HG03135 (cell line): ENCODE measurements at regions not wholly inside any gene's neighbourhood (a gene's known extent, or its start where the extent isn't known, plus 50 kb on each side); places are given as distances from the start of the nearest gene placed in this dataset.
A peak's percentile ranks its signal among the peaks of the same experiment; 100 is the strongest.

ENCODE experiments used
- ATAC-seq: cut with Tn5 transposase; IDR thresholded peaks from one replicate; pipeline ENCODE4 v1.9.1; 2021; ENCODE audit warnings: mild to moderate bottlenecking, moderate library complexity; ENCODE audit not compliant: unreplicated experiment

DNA sequence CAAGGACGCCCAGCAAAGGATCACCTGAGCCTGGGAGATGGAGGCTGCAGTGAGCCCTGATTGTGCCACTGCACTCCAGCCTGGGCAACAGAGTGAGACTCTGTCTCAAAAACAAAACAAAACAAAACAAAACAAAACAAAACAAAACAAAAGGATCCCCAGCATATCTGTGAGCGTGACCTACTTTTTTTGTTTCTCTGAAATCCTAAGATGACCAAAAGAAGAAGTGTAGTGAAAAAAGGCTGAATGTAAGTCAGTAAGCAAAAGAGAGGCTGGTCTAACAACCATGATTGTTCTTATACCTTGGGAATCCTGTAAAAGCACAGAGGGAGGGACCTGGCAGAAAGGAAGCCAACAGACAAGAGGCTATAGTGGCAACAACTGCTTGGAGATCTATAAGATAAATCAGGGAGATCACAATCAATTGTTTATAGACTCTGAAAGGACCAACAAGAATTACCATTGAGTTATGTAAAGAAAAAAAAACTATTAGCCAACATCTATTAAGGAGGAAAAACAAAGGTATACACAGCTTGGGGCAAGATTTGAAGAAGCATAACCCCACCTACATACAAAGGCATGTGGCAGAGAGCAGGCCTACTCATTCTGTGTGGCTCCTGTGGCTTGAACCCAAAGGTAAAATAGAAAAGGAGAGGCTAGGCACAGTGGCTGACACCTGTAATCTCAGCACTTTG, 255.2 kb upstream of the KLF14 start:
- no peak for ATAC-seq

DNA sequence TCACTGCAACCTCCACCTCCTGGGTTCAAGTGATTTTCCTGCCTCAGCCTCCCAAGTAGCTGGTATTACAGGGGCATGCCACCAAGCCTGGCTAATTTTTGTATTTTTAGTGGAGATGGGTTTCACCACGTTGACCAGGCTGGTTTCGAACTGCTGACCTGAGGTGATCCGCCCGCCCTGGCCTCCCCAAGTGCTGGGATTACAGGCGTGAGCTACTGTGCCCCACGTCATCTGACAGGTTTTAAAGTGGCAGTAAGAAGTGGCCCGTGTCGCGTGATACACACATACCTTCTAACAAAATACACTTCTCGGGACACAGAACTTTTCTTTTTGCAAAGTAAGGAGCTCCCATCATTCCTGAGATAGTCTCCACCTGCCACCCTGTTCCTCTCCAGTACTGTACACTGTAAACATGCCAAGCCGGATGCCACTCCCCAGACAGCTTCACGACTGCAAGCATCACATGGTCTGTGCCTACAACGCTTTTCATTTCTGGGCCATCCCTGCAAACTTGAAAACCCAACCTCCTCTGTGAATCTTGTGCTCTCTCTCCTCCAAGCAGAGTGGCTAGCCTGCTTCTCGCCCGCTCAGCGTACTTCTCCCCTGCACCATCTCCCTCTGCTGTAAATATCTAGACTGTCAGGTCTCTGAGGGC, 256.3 kb upstream of the KLF14 start:
- no peak for ATAC-seq

DNA sequence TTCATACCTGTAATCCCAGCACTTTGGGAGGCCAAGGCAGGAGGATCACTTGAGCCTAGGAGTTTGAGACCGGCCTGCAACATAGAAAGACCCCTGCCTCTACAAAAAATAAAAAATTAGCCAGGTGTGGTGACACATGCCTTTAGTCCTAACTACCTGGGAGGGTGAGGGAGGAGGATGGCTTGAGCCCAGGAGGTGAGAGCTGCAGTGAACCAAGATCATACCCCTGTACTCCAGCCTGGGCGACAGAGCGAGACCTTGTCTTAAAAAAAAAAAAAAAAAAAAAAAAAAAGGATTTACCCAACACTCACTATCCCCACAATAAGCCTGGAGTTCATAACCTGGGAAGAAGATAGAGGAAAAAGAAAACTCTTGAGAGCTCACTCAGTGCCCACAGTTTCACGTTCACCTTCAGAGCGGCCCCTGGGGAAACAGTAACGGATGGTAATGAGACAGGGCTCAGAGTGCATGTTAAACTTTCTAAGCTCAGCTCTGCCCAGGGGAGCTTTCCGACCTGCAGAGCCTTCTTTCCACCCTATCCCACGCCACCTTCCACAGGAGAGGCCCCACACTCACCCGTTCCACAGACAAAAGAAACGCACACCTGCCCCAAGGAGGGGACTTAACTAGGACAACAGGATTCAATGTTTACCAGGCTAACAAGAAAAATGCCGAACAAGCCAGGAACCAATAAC, 259.8 kb upstream of the KLF14 start:
- ATAC-seq: no peak

DNA sequence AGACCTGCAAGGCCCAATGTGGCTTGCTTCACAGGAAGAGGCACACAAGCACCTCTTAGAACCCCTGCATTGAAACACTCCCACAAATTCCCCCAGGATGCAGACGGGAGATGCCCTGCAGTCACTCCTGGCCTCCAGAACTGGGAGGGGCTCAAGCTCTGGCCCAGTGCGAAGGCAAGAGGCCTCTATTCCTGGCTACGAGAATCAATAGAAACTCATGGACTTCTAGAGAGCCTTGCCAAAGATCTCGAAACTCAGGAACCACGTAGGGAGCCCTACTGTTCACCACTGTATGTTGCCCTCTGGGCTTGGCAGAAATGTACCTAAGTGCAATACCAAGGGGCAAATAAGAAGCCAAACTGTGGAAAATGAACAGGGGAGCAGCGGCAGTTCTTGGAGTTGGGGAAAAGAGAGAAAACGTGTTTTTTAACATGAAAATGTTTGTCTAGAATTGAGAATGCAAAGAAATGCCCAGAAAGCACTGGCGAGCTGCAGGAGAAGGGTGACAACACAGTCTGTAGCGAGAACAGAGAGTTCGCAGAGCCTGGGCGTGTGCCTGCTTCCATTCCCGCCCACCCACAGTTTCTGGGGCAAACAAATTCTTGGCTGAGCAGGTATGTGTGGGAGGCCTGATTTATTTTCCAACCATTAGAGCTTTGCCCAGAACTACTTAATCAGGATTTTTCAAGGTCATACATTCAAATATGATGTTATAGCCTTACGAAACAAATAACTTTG, 260.5 kb upstream of the KLF14 start:
- ATAC-seq: no peak

DNA sequence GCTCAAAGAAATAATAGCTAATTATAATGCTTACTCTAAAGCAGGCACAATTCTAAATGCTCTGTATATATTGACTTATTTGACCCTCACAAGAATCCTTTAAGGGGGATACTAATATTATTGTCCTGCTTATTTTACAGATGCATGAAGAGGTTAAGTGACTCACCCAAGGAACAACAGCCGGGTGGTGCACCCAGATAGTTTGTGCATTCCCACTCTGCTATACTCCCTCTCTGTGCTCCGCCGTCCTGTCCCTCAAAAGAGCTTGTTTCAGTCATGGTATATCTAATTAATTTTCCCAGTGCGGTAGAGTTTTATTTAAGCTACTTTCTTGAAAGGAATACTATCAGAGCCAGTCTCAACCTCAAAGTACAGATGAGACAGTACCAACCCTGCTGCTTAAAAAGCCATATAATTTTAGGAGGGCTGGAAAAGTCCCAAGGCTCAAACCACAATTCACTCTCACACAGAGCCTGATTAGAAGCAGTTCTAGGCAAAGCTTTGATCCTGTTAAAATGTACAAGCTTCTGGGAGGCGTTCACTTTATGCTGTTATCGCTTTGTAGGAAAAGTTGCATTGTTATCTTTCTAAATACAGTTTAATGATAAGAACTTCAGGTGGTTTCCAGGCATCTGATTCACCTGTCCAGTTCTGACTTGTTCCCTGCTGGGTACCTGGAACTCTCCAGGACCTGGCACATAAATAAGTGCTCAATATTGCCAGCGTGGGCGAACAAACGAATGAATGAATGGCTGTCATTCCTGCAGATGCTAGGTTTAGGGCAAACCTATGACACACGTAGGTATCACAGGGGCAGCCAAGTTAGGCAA, 261.5 kb upstream of the KLF14 start:
- ATAC-seq: no peak

DNA sequence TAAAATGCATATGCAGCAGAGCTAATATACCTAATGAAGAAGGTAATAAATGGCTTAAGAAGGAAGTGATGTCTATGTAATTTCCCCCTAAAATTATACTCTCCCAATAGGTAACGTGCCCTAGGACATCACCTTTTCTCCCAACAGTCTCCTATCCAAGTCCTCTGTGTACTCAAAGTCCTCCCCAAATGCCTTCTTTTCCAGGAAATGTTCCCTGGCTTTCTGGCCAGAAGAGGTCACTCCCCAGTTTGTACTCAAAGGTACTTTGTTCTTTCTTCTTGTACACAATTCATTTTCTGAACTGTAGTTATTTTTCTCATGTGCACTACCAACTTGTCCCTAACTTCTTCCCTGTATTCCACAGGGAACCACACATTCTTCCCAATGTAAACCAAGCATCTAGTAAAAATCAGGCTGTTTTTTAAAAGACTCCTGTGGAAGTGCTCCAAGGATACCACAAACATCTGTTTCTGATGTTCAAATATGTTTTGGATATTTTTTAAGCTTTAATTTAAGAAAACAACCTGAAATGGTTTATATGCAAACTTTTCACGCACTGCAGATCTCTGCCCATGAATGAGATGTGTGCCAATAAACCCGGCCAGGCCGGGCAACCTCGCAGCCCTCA, 262.3 kb upstream of the KLF14 start:
- no peak for ATAC-seq

DNA sequence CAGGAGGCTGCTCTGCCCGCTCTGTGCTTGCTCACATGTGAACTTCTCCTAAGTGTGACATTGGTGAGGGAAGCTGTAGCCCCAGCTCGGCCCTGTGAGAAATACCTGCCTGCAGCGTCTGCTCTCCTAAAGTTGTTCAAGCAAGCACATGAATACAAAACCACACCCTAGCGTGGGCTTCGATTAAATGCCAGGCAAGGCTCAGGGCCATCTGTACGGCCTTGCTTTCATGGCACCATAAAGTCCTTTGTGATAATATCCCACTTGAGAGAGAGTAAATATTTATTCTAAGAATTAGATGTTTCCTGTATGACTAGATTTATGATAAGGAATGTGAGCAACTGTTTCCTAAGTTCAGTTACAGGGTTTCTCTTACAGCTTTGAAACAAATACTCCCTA, 262.8 kb upstream of the KLF14 start:
- ATAC-seq: no peak

DNA sequence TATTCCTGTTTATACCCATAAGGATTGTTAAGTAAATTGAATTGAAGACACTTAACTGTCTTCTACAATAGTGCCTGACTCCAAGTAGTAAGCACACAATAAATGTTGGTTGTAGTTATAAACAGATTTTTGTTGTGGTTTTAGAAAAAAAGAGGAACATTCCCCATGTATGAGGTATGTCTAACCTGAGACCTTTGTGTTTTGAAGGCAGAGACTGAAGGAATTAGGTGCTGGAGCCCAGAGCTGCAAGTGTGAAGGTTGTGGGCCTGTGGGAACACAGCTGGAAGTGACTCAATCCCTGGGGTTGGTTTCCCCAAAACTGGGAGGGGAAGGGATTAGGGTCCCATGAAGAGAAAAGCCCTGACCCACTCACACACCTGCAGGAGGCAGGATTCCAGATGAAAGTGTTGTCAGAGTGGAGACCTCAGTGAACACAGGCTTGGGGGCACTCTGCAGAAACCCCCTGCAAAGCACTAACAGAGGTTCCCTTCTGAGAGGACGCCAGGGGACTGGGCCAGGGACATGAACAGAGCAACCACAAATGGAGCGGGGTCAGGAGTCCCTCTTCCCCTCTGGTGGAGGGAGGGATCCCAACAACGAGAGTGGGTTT, 265.1 kb upstream of the KLF14 start:
- ATAC-seq: no peak

DNA sequence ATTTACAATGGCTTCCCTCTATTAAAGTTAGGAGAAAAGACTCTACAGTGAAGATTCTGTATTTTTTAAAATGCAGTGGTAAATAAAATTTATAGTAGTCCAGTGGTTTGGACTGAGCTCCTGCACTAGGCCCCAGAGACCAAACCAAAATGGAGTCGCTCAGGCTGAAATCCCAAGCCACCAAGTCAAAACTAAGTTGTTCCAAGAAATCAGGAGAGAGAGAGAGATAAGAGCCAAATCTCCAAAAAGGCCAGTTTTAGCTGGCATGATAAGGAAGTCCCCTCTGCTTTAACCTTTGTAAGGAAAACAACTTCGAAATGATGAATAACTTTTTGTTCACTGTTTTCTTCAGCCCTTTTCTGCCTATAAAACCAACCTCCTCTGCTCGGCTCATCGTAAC, 265.9 kb upstream of the KLF14 start:
- ATAC-seq: no peak

DNA sequence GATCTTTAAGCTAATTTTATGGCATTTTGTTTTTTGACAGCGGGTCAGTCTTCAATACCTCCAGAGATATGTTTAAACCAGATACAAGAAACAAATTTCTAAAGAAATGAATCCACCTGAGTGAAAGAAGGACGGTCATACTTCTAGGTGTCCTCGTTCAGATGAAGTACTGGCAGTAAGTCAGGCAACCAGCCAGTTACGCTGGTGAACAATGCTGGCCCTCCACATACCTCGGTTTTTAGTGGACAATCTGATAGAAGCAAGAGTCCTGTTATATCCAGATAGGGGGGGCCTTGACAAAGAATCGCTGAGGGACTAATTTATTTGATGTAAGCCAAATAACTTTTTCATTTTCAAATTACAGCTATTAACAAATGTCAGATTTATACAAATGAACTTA, 266.4 kb upstream of the KLF14 start:
- no peak for ATAC-seq

DNA sequence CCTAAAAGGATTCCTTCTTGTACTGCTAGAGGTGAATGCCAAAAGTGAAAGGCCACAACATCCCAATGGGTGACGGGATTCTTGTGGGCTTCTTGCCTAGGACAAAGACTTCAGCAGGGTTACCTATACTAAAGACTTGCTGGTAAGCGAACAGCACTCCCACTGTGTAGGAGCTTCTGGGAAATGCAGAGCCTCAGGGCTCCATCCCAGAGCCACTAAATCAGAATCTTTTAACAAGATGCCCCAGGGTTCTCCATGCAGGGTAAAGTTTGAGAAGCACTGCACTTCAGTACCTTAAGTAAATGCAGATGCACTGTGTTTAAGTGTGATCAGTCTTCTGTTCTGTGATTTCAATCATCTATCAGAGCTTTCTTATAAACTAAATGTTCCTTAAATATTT, 266.9 kb upstream of the KLF14 start:
- no peak for ATAC-seq

DNA sequence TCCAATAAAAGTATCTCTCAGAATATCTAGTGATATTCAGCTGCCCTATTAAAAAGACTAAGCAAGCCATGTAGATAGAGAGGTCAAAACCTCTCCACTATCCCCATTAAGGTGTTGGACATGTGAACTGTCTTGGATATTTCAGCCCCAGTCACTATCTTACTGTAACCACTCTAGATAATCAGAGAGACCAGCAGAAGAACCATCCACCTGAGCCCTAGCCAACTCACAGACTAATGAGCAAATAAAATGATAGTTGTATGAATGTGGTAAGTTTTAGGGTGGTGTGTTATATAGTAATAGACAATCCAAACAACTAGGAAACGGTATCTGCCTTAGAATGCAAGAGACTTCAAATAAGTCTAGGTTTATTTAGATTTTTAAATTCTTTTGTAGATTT, 268.6 kb upstream of the KLF14 start:
- ATAC-seq: no peak

DNA sequence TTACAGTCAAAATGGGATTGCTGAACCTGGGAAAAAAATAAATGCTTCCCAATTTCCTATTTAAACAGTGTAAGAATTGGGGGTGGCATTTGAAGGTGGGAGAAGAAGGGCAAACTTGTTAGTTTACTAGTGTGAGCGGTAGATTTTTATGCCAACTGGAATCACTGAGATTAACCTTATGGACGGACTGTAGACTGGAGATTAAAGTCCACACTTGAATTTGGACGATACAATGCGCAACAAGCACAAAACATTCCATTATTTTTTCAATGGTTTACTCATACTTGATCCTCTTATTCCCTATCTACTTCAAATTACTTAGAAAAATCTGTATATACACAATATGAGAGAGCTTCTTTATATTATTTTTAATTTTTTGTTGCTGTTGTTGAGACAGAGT, 269.6 kb upstream of the KLF14 start:
- ATAC-seq: no peak

DNA sequence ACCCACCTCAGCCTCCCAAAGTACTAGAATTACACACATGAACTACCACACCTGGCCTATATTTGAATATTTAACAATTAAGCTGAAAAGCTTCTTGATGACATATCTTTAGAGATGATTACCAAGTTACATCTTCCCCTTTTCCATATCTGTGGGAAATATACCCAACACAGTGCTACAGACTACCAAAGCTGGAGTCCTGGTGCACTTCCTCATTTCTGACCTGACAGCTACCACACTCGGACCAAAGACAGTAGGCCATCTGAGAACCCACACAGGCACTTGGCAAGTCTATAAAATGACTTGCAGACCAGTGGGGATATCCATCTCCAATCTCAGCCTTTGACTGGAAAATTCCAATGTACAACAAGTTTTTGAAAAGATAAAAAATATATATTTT, 270.4 kb upstream of the KLF14 start:
- ATAC-seq: no peak

DNA sequence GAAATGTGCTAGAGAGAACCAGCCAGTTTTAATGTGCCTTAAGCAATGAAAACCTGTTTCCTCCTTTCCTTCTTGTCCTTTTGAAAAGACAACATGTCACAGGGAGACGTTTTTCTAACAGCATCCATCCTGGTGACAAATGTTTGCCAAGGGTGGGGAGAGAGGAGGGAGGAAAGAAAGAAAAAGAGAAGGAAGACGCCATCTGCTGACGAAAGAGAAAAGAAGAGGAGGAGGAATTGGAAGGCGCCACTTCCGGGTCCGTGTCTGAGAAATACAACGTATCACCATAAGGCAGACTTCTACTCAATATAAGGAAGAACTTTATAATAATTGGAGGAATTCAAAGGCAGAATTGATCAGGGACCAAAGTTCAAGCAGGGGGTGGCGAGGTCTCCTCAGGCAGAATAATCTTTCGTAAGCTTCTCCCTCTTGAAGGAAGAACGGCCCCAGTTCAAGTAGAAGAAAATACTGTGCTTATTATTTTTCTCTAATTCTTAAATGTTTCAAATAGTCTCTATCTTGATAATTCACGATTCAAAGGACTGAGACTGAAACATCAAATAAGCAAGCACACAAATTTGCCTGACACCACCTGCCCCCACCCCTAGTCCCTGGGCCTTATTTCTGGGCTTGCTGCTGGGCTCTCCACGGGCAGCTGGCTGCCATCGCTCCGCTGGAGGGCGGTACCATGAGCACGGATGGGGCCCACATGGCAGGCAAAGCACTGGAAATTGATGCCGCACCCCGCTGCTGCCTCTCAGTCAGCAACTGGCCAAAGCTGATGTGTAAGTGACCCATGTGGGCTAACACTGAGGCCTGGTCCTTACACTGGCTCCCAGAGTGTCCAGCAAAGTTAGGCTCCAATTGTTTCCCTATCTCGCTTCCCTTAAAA, 273.7 kb upstream of the KLF14 start:
- ATAC-seq: peak; percentile 59

DNA sequence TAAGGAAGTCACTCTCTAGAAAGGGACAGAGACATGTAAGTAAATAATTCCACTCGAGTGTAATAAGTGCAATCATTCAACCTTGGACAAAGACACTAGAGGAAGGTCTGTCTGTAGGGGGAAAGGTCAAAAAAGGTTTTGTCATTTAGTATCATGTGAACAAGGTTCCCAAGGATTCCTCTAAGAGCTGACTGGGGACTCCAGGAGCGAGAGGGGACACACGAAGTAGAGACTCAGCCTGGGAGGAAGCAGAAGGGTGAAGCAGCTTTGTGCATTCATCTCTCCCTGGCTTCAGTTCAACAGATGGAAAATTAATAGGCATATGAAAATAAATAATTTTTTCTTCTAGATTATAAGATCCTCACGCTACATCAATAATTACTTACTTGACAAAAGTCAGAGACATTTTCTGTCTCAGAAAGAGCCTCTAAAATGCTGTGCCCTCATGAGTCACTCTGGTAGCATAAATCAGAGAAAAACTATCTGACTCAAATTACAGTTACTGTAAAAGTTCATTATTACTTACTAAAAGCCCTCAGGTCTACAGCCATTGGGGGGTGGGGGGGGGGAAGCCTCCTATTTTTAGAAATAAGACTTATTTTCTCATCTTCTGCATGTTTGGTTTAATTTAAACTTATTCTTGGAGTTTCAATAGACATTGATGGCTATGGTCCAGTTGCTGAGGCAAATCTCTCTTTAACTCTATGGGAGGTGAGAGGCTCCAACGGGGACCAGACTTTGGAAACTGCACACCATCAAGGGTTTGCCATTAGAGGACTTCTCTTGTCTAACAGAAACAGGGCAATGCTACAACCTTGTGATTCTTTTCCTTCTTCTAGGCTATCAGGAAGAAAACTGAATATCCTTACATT, 275.1 kb upstream of the KLF14 start:
- ATAC-seq: no peak

DNA sequence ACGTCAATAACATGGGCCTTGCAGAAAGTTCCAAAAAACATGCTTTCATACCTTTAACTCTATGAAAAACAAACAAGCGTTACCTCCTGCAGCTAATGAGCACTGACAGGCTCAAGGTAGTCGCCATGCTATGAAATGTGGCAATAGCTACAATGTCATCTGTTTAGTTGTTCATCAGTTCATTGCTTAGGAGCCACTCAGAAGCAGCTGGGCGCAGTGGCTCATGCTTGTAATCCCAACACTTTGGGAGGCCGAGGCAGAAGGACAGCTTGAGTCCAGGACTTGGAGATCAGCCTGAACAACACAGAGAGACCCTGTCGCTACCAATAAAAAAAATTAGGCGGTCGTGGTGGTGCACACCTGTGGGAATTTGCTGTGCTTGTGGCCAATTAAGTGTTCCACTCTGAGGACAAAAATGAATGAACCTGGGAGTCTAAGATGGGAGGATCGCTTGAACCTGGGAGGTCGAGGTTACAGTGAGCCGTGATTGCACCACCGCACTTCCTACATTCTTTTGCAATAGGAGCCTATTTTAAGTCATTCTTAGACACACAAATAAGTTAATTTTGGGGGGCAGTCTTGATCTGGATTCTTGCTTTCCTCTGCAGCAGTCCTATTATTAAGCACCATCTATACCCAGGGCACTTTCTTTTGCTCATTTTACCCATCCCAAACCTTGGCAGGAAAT, 276.2 kb upstream of the KLF14 start:
- no peak for ATAC-seq
